ENCODE measurements at regions not wholly inside any gene's neighbourhood (a gene's known extent, or its start where the extent isn't known, plus 50 kb on each side); places are given as distances from the start of the nearest gene placed in this dataset.
"Not testable (repeated sequence)": the region's sequence is repeated elsewhere in the genome, so short reads cannot be mapped to it uniquely, and the experiment has no call there.

DNA sequence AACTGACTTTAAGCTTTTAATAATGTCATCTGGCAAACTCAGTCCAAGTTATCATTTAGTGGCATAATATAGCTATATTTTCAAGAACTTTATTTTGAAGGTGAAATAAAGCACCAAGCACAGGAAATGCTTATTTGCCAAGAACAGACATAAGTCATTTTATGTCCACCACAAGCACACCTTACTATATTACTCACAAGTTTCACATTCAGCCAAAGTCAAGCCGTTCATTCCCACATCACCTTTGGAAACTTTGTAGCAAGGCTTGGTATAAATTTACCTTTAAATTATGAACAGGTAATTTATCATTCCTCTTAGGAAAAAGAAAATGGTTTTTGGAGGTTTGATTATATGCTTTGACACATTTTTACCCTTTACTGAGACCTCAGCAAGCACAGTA, 236.8 kb upstream of the FKBP1C start:
- TF ChIP-seq, protein P1, sequence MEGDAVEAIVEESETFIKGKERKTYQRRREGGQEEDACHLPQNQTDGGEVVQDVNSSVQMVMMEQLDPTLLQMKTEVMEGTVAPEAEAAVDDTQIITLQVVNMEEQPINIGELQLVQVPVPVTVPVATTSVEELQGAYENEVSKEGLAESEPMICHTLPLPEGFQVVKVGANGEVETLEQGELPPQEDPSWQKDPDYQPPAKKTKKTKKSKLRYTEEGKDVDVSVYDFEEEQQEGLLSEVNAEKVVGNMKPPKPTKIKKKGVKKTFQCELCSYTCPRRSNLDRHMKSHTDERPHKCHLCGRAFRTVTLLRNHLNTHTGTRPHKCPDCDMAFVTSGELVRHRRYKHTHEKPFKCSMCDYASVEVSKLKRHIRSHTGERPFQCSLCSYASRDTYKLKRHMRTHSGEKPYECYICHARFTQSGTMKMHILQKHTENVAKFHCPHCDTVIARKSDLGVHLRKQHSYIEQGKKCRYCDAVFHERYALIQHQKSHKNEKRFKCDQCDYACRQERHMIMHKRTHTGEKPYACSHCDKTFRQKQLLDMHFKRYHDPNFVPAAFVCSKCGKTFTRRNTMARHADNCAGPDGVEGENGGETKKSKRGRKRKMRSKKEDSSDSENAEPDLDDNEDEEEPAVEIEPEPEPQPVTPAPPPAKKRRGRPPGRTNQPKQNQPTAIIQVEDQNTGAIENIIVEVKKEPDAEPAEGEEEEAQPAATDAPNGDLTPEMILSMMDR (IDR thresholded peaks at IDR 0.05; ENCODE audit: insufficient read depth, low read length, poor library complexity, severe bottlenecking): no peak
- Histone ChIP-seq H3K4me3 (replicated peaks; ENCODE audit: low read depth, low read length) (no peak overlapping the region), H3K36me3 (ENCODE audit: control insufficient read depth, insufficient read depth, low read length) (no peaks in the 10 kb centered on the region), H3K27me3 (replicated peaks; ENCODE audit: control insufficient read depth, insufficient read depth, low read length) (no peaks in the 10 kb centered on the region)
- no peak for DNase-seq (ENCODE audit: extremely low read depth, insufficient read length)

GRCh38 chr6:62976566-62976965, 234.7 kb upstream of the FKBP1C start:
- Histone ChIP-seq H3K4me3 (replicated peaks; ENCODE audit: low read depth, low read length) (no peak overlapping the region), H3K36me3 (ENCODE audit: control insufficient read depth, insufficient read depth, low read length) (no peaks in the 10 kb centered on the region), H3K27me3 (replicated peaks; ENCODE audit: control insufficient read depth, insufficient read depth, low read length) (no peaks in the 10 kb centered on the region)
- DNase-seq (ENCODE audit: extremely low read depth, insufficient read length): no peak
- TF ChIP-seq, protein P1 (IDR thresholded peaks at IDR 0.05; ENCODE audit: insufficient read depth, low read length, poor library complexity, severe bottlenecking): no peak

- TF ChIP-seq, protein P1 (IDR thresholded peaks at IDR 0.05; ENCODE audit: insufficient read depth, low read length, poor library complexity, severe bottlenecking): no peak
- no peaks in the 10 kb centered on the region for H3K36me3 ChIP-seq (ENCODE audit: control insufficient read depth, insufficient read depth, low read length)
- no peak overlapping the region for H3K4me3 ChIP-seq (replicated peaks; ENCODE audit: low read depth, low read length)
- no peak for DNase-seq (ENCODE audit: extremely low read depth, insufficient read length)
- H3K27me3 ChIP-seq (replicated peaks; ENCODE audit: control insufficient read depth, insufficient read depth, low read length): no peaks in the 10 kb centered on the region
These were observed 232.3 kb upstream of the FKBP1C start for GRCh38 chr6:62978920-62979319.

GRCh38 chr6:62980093-62980492, 231.2 kb upstream of the FKBP1C start:
- no peaks in the 10 kb centered on the region for H3K27me3 ChIP-seq (replicated peaks; ENCODE audit: control insufficient read depth, insufficient read depth, low read length)
- H3K36me3 ChIP-seq (ENCODE audit: control insufficient read depth, insufficient read depth, low read length): no peaks in the 10 kb centered on the region
- no peak overlapping the region for H3K4me3 ChIP-seq (replicated peaks; ENCODE audit: low read depth, low read length)
- TF ChIP-seq, protein P1 (IDR thresholded peaks at IDR 0.05; ENCODE audit: insufficient read depth, low read length, poor library complexity, severe bottlenecking): no peak
- no peak for DNase-seq (ENCODE audit: extremely low read depth, insufficient read length)

DNA sequence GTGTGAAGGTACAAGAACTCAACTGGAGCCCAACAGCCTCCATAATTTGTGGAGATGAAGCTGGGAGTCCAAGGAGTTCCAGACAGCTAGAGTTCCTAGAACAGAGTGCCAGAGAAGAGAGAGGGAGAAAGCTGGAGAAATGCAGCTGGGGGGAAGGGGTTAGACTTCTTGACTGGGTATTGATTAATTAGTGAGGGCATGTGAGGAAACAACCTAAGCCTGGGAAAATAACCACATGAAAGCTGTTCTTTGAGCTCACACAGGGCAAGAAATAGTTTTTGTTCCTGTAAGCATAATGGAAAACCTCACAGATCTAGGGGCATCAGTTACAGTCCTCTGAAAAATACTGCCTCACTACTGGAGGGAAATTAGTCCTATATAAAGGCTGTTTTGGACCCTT, 230.5 kb upstream of the FKBP1C start:
- H3K4me3 ChIP-seq (replicated peaks; ENCODE audit: low read depth, low read length): no peak overlapping the region
- H3K27me3 ChIP-seq (replicated peaks; ENCODE audit: control insufficient read depth, insufficient read depth, low read length): no peaks in the 10 kb centered on the region
- H3K36me3 ChIP-seq (ENCODE audit: control insufficient read depth, insufficient read depth, low read length): no peaks in the 10 kb centered on the region
- no peak for DNase-seq (ENCODE audit: extremely low read depth, insufficient read length)
- TF ChIP-seq, protein P1 (IDR thresholded peaks at IDR 0.05; ENCODE audit: insufficient read depth, low read length, poor library complexity, severe bottlenecking): no peak

DNA sequence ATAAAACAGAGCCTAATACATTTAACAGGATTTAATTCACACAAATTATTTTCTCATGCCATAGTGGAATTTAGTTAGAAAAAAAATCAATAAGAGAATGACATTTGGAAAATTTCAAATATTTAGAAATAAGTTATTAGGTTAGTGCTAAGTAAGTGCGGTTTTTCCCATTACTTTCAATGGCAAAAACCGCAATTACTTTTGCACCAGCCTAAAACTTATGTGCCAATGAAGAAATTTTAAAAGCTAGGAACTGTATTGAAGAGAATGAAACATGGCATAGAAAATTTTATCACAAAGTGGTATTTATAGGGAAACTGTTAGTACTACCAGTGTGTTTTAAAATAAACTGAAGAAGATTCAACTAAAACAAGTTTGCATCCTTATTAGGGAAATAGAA, 228.3 kb upstream of the FKBP1C start:
- TF ChIP-seq, protein P1 (IDR thresholded peaks at IDR 0.05; ENCODE audit: insufficient read depth, low read length, poor library complexity, severe bottlenecking): no peak
- Histone ChIP-seq H3K4me3 (replicated peaks; ENCODE audit: low read depth, low read length) (no peak overlapping the region), H3K27me3 (replicated peaks; ENCODE audit: control insufficient read depth, insufficient read depth, low read length) (no peaks in the 10 kb centered on the region), H3K36me3 (ENCODE audit: control insufficient read depth, insufficient read depth, low read length) (no peaks in the 10 kb centered on the region)
- DNase-seq (ENCODE audit: extremely low read depth, insufficient read length): no peak

GRCh38 chr6:62991696-62992095, 219.6 kb upstream of the FKBP1C start:
- not testable (repeated sequence) for H3K27me3 ChIP-seq (replicated peaks; ENCODE audit: control insufficient read depth, insufficient read depth, low read length); DNase-seq (ENCODE audit: extremely low read depth, insufficient read length)

More at GRCh38 chr6:62991696-62992095, 219.6 kb upstream of the FKBP1C start:
- H3K4me3 ChIP-seq (replicated peaks; ENCODE audit: low read depth, low read length); H3K36me3 ChIP-seq (ENCODE audit: control insufficient read depth, insufficient read depth, low read length): not testable (repeated sequence)

Measured in GM06990 (cell line).